BJ (cell line): ENCODE measurements at regions not wholly inside any gene's neighbourhood (a gene's known extent, or its start where the extent isn't known, plus 50 kb on each side); places are given as distances from the start of the nearest gene placed in this dataset.
"Not testable (repeated sequence)": the region's sequence is repeated elsewhere in the genome, so short reads cannot be mapped to it uniquely, and the experiment has no call there.

Source experiments
- CTCF ChIA-PET: fragments of 350-600 bp; formaldehyde crosslinking; extraction: SDS; loops from one replicate; lab custom pipeline; 2021; ENCODE audit warnings: antibody characterized with exemption, inconsistent platforms; lab: Yijun Ruan, JAX
- POLR2A ChIA-PET: fragments of 300-600 bp; sonication (Branson Sonifier 250); formaldehyde crosslinking; extraction: SDS; loops from one replicate; lab custom pipeline; 2021; ENCODE audit warnings: antibody characterized with exemption; lab: Charles Lee
- DNase-seq: peaks from one replicate; pipeline ENCODE4 v3.0.0-alpha.2; 2011; ENCODE audit warnings: low read depth
- H3K27me3 ChIP-seq: 2 replicates; pipeline ENCODE4 v1.6.0; 2011; ENCODE audit warnings: low read length; ENCODE audit not compliant: control insufficient read depth, insufficient read depth
- H3K36me3 ChIP-seq: 2 replicates; pipeline ENCODE4 v1.5.1; 2011; ENCODE audit warnings: low read length; ENCODE audit not compliant: control insufficient read depth, insufficient read depth
- H3K4me3 ChIP-seq: 2 replicates; pipeline ENCODE4 v1.5.1; 2011; ENCODE audit warnings: low read depth, mild to moderate bottlenecking, control low read depth, low read length

- H3K27me3 ChIP-seq, H3K36me3 ChIP-seq, DNase-seq, CTCF ChIA-PET, H3K4me3 ChIP-seq, POLR2A ChIA-PET: not testable (repeated sequence)
Measured at GRCh38 chr1:83287391-83287790, 711.5 kb downstream of the TTLL7 start.

- POLR2A ChIA-PET, DNase-seq, H3K4me3 ChIP-seq, CTCF ChIA-PET, H3K27me3 ChIP-seq, H3K36me3 ChIP-seq: not testable (repeated sequence)
Measured at GRCh38 chr1:83274656-83275055, 724.3 kb downstream of the TTLL7 start.

- DNase-seq, H3K4me3 ChIP-seq, H3K36me3 ChIP-seq, POLR2A ChIA-PET, CTCF ChIA-PET, H3K27me3 ChIP-seq: not testable (repeated sequence)
Measured at GRCh38 chr1:83272484-83272883, 726.4 kb downstream of the TTLL7 start.

GRCh38 chr1:83271834-83272233, 727.1 kb downstream of the TTLL7 start:
- H3K4me3 ChIP-seq, CTCF ChIA-PET, POLR2A ChIA-PET, DNase-seq, H3K36me3 ChIP-seq, H3K27me3 ChIP-seq: not testable (repeated sequence)

- POLR2A ChIA-PET, CTCF ChIA-PET, H3K4me3 ChIP-seq, H3K36me3 ChIP-seq, H3K27me3 ChIP-seq, DNase-seq: not testable (repeated sequence)
Measured at GRCh38 chr1:83270801-83271200, 728.1 kb downstream of the TTLL7 start.

- H3K36me3 ChIP-seq, H3K4me3 ChIP-seq, DNase-seq, CTCF ChIA-PET, H3K27me3 ChIP-seq, POLR2A ChIA-PET: not testable (repeated sequence)
Measured at GRCh38 chr1:83263808-83264207, 735.1 kb downstream of the TTLL7 start.

- H3K4me3 ChIP-seq, CTCF ChIA-PET, H3K36me3 ChIP-seq, POLR2A ChIA-PET, DNase-seq, H3K27me3 ChIP-seq: not testable (repeated sequence)
Measured at GRCh38 chr1:83251687-83252086, 747.2 kb downstream of the TTLL7 start.

GRCh38 chr1:83246780-83247179, 752.2 kb downstream of the TTLL7 start:
- POLR2A ChIA-PET, H3K4me3 ChIP-seq, H3K27me3 ChIP-seq, DNase-seq, H3K36me3 ChIP-seq, CTCF ChIA-PET: not testable (repeated sequence)

- H3K27me3 ChIP-seq, H3K4me3 ChIP-seq, H3K36me3 ChIP-seq, CTCF ChIA-PET, DNase-seq, POLR2A ChIA-PET: not testable (repeated sequence)
Measured at GRCh38 chr1:83244832-83245231, 754.1 kb downstream of the TTLL7 start.

- DNase-seq, H3K27me3 ChIP-seq, H3K4me3 ChIP-seq, CTCF ChIA-PET, H3K36me3 ChIP-seq, POLR2A ChIA-PET: not testable (repeated sequence)
Measured at GRCh38 chr1:83239568-83239967, 759.4 kb downstream of the TTLL7 start.

GRCh38 chr1:83238654-83239053, 760.3 kb downstream of the TTLL7 start:
- H3K4me3 ChIP-seq, POLR2A ChIA-PET, H3K27me3 ChIP-seq, DNase-seq, H3K36me3 ChIP-seq, CTCF ChIA-PET: not testable (repeated sequence)

GRCh38 chr1:83219788-83220187, 779.1 kb downstream of the TTLL7 start:
- DNase-seq, H3K4me3 ChIP-seq, POLR2A ChIA-PET, H3K27me3 ChIP-seq, H3K36me3 ChIP-seq, CTCF ChIA-PET: not testable (repeated sequence)

- H3K27me3 ChIP-seq, DNase-seq, CTCF ChIA-PET, H3K4me3 ChIP-seq, POLR2A ChIA-PET, H3K36me3 ChIP-seq: not testable (repeated sequence)
Measured at GRCh38 chr1:83218036-83218716, 780.8 kb downstream of the TTLL7 start.
